H1 (cell line): ENCODE measurements at regions not wholly inside any gene's neighbourhood (a gene's known extent, or its start where the extent isn't known, plus 50 kb on each side); places are given as distances from the start of the nearest gene placed in this dataset.

Source experiments
- CREB1 ChIP-seq: IDR thresholded peaks from 2 replicates; pipeline ENCODE4 v1.6.1; 2012; ENCODE audit warnings: inconsistent platforms

- TF ChIP-seq CREB1: no peak
- TF ChIP-seq, all 59 proteins: peak for 0
Measured at GRCh38 chr12:98037401-98038140, 477.8 kb upstream of the TMPO start (continued).
